ENCODE measurements at regions not wholly inside any gene's neighbourhood (a gene's known extent, or its start where the extent isn't known, plus 50 kb on each side); places are given as distances from the start of the nearest gene placed in this dataset.
A peak's percentile ranks its signal among the peaks of the same experiment; 100 is the strongest.
"Not testable (repeated sequence)": the region's sequence is repeated elsewhere in the genome, so short reads cannot be mapped to it uniquely, and the experiment has no call there.

DNA sequence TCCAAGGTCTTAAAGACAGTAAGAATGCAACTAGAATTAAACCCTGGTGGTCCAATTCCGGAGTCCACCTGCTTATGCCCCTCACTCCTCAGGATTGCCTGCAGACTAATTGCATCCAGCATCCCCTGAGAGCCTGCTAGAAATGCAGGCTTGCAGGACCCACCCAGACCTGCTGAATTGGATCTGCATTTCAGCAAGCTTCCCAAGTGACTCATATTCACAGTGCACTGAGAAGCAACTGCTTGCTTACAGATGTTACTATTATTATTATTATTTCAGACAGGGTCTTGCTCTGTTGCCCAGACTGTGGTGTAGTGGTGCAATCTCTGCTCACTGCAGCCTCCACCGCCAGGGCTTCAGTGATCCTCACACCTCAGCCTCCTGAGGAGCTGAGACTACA, 83.5 kb upstream of the VGLL4 start:
- no peak overlapping the region for H3K4me3 ChIP-seq (ENCODE audit: low read length)
- H3K36me3 ChIP-seq (replicated peaks; ENCODE audit: insufficient read depth, low read length): no peaks in the 10 kb centered on the region
- H3K9me3 ChIP-seq (replicated peaks; ENCODE audit: insufficient read depth, low read length): no peaks in the 10 kb centered on the region
- TF ChIP-seq EZH2 (optimal IDR thresholded peaks at IDR 0.05; ENCODE audit: low read depth, low read length) (no peak), EZH2phosphoT487 (IDR thresholded peaks at IDR 0.05; ENCODE audit: low read length) (no peak)
- TF ChIP-seq, protein P1, sequence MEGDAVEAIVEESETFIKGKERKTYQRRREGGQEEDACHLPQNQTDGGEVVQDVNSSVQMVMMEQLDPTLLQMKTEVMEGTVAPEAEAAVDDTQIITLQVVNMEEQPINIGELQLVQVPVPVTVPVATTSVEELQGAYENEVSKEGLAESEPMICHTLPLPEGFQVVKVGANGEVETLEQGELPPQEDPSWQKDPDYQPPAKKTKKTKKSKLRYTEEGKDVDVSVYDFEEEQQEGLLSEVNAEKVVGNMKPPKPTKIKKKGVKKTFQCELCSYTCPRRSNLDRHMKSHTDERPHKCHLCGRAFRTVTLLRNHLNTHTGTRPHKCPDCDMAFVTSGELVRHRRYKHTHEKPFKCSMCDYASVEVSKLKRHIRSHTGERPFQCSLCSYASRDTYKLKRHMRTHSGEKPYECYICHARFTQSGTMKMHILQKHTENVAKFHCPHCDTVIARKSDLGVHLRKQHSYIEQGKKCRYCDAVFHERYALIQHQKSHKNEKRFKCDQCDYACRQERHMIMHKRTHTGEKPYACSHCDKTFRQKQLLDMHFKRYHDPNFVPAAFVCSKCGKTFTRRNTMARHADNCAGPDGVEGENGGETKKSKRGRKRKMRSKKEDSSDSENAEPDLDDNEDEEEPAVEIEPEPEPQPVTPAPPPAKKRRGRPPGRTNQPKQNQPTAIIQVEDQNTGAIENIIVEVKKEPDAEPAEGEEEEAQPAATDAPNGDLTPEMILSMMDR (IDR thresholded peaks at IDR 0.05; ENCODE audit: low read length): no peak
- no peaks in the 10 kb centered on the region for H3K9me2 ChIP-seq (replicated peaks; ENCODE audit: insufficient read depth, low read length)
- no peak overlapping the region for H3K9ac ChIP-seq (ENCODE audit: low read length)
- no peak overlapping the region for H2AFZ ChIP-seq (ENCODE audit: low read length)
- no peak overlapping the region for H3K27ac ChIP-seq (ENCODE audit: low read length)
- no peaks in the 10 kb centered on the region for H3F3A ChIP-seq (ENCODE audit: insufficient read depth, low read length)
- DNase-seq: no peak
- no peak overlapping the region for H3K4me2 ChIP-seq (ENCODE audit: low read depth, low read length)
- H4K20me1 ChIP-seq (ENCODE audit: insufficient read depth, low read length): no peaks in the 10 kb centered on the region
- H3K4me1 ChIP-seq (ENCODE audit: low read length): peaks cover 4% of the 10 kb centered on the region; the same call in 1 of the 2 replicates
- H3K79me2 ChIP-seq (ENCODE audit: low read length): no peaks in the 10 kb centered on the region
- H3K27me3 ChIP-seq (replicated peaks; ENCODE audit: insufficient read depth, low read length): no peaks in the 10 kb centered on the region

DNA sequence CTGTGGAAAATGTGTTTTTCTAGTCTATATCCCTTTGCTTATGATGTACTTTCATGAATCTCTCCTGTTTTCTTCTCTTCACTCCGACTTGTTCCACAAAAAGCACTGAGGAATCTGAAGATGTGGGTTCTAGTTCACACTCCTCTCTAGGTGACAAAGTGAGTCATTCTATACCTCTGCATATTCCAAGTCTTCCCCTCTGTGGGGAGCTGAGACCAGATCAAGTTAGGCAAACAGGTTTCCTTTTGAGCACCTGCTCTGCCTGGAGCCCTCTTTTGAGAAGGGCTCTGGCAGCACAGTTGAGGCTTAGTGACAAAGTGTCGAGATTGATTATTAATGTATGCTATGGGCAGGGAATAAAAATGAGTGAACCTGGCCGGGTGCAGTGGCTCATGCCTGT, 82.4 kb upstream of the VGLL4 start:
- no peak overlapping the region for H2AFZ ChIP-seq (ENCODE audit: low read length)
- TF ChIP-seq EZH2phosphoT487 (IDR thresholded peaks at IDR 0.05; ENCODE audit: low read length): no peak
- TF ChIP-seq, protein P1 (IDR thresholded peaks at IDR 0.05; ENCODE audit: low read length): no peak
- H3K79me2 ChIP-seq (ENCODE audit: low read length): no peaks in the 10 kb centered on the region

DNA sequence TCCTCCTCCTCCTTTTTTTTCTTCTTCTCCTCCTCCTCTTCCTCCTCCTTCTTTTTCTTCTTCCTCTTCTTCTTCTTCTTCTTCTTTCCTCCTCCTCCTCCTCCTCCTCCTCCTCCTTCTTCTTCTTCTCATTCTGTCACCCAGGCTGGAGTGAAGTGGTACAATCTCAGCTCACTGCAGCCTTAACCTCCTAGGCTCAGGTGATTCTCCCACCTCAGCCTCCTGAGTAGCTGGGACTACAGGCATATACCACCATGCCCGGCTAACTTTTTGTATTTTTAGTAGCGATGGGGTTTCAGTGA, 81.6 kb upstream of the VGLL4 start:
- not testable (repeated sequence) for H3K9me2 ChIP-seq (replicated peaks; ENCODE audit: insufficient read depth, low read length); H3K27ac ChIP-seq (ENCODE audit: low read length); H4K20me1 ChIP-seq (ENCODE audit: insufficient read depth, low read length); H3K4me2 ChIP-seq (ENCODE audit: low read depth, low read length); H3K27me3 ChIP-seq (replicated peaks; ENCODE audit: insufficient read depth, low read length); H3K4me3 ChIP-seq (ENCODE audit: low read length); H3K9ac ChIP-seq (ENCODE audit: low read length); DNase-seq; H3K79me2 ChIP-seq (ENCODE audit: low read length); H3K36me3 ChIP-seq (replicated peaks; ENCODE audit: insufficient read depth, low read length); H3K9me3 ChIP-seq (replicated peaks; ENCODE audit: insufficient read depth, low read length)
- Histone ChIP-seq H3F3A (ENCODE audit: insufficient read depth, low read length) (peaks cover 12% of the 10 kb centered on the region), H2AFZ (ENCODE audit: low read length) (0 out of 2 replicates have a peak overlapping the region, but pooled peaks have one; percentile 88), H3K4me1 (ENCODE audit: low read length) (peaks cover 16% of the 10 kb centered on the region; the same call in 1 of the 2 replicates)

More for the DNA sequence above, 82.4 kb upstream of the VGLL4 start:
- Histone ChIP-seq H3K4me3 (ENCODE audit: low read length) (no peak overlapping the region), H3K4me1 (ENCODE audit: low read length) (peaks cover 14% of the 10 kb centered on the region; the same call in 1 of the 2 replicates), H3F3A (ENCODE audit: insufficient read depth, low read length) (peaks cover 4% of the 10 kb centered on the region), H3K9ac (ENCODE audit: low read length) (no peak overlapping the region), H3K36me3 (replicated peaks; ENCODE audit: insufficient read depth, low read length) (no peaks in the 10 kb centered on the region), H3K9me3 (replicated peaks; ENCODE audit: insufficient read depth, low read length) (no peaks in the 10 kb centered on the region), H3K27me3 (replicated peaks; ENCODE audit: insufficient read depth, low read length) (no peaks in the 10 kb centered on the region), H3K9me2 (replicated peaks; ENCODE audit: insufficient read depth, low read length) (no peaks in the 10 kb centered on the region), H3K4me2 (ENCODE audit: low read depth, low read length) (no peak overlapping the region), H3K27ac (ENCODE audit: low read length) (no peak overlapping the region), H4K20me1 (ENCODE audit: insufficient read depth, low read length) (no peaks in the 10 kb centered on the region)
- no peak for DNase-seq

DNA sequence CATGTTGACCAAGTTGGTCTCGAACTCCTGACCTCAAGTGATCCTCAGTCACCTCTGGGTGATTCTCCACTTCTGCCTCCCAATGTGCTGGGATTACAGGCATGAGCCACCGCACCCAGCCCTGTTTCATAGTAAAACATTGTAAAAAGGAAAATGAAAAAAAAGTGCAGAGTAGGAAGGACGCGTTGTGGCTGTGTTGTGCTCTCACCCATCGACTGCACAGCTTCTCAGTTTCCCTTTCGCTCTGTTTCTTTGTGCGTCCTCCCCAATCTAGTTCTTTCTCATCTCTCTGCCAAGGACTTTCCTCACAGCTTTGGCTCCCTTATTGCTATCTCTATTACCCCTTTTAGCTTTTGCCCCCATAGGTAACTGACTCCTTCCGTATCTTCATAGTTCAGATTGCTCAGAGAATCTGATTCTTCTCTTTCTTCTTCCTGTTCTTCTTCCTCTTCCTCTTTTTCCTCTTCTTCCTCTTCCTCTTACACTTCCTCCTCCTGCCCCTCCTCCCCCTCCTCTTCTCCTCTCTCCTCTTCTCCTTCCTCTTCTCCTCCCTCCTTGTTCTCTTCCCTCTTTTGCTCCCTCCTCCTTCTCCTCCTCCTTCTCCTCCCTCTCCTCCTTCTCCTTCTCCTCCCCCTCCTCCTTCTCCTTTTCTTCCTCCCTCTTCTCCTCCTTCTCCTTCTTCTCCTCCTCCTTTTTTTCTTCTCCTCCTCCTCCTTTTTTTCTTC, 81.1 kb upstream of the VGLL4 start:
- Histone ChIP-seq H3K27ac (ENCODE audit: low read length) (peak overlapping the region; percentile 39; the same call in 1 of the 2 replicates), H3K27me3 (replicated peaks; ENCODE audit: insufficient read depth, low read length) (no peaks in the 10 kb centered on the region), H3K36me3 (replicated peaks; ENCODE audit: insufficient read depth, low read length) (no peaks in the 10 kb centered on the region)

More for the DNA sequence above, 81.1 kb upstream of the VGLL4 start:
- H3K9me3 ChIP-seq (replicated peaks; ENCODE audit: insufficient read depth, low read length): no peaks in the 10 kb centered on the region
- peak overlapping the region; percentile 88 for H2AFZ ChIP-seq (ENCODE audit: low read length)
- H3F3A ChIP-seq (ENCODE audit: insufficient read depth, low read length): peaks cover 14% of the 10 kb centered on the region
- no peaks in the 10 kb centered on the region for H3K79me2 ChIP-seq (ENCODE audit: low read length)
- peak overlapping the region; percentile 66 for H3K4me3 ChIP-seq (ENCODE audit: low read length)
- no peaks in the 10 kb centered on the region for H3K9me2 ChIP-seq (replicated peaks; ENCODE audit: insufficient read depth, low read length)
- no peaks in the 10 kb centered on the region for H4K20me1 ChIP-seq (ENCODE audit: insufficient read depth, low read length)
- DNase-seq: peak; percentile 65
- H3K4me2 ChIP-seq (ENCODE audit: low read depth, low read length): peak overlapping the region; percentile 68
- no peak for TF ChIP-seq EZH2phosphoT487 (IDR thresholded peaks at IDR 0.05; ENCODE audit: low read length)
- TF ChIP-seq, protein P1 (IDR thresholded peaks at IDR 0.05; ENCODE audit: low read length): no peak
- TF ChIP-seq EZH2 (optimal IDR thresholded peaks at IDR 0.05; ENCODE audit: low read depth, low read length): no peak
- peak overlapping the region; percentile 44 for H3K9ac ChIP-seq (ENCODE audit: low read length)
- H3K4me1 ChIP-seq (ENCODE audit: low read length): peaks cover 16% of the 10 kb centered on the region; the same call in 1 of the 2 replicates
